SK-N-SH (cell line): ENCODE measurements at regions not wholly inside any gene's neighbourhood (a gene's known extent, or its start where the extent isn't known, plus 50 kb on each side); places are given as distances from the start of the nearest gene placed in this dataset.

Experiments
- CTCF ChIA-PET: fragments of 300-600, 350-600 bp; formaldehyde crosslinking; extraction: SDS; loops from one replicate; lab custom pipeline; 2021; lab: Yijun Ruan, JAX
- POLR2A ChIA-PET: fragments of 350-600 bp; sonication (Branson Sonifier 250); formaldehyde crosslinking; extraction: SDS; loops from one replicate; lab custom pipeline; 2020; ENCODE audit warnings: antibody characterized with exemption, inconsistent platforms; lab: Yijun Ruan, JAX
- DNase-seq: peaks from one replicate; pipeline ENCODE4 v3.0.0; 2012
- H2AFZ ChIP-seq: fragments of 200-600 bp; sonication (generic); 2 replicates; pipeline ENCODE4 v1.8.1; 2016; ENCODE audit warnings: antibody characterized with exemption, mild to moderate bottlenecking, low read depth
- H3F3A ChIP-seq: fragments of 200-600 bp; sonication (generic); replicated peaks from 2 replicates; pipeline ENCODE3; 2016; ENCODE audit warnings: antibody characterized with exemption, mild to moderate bottlenecking; ENCODE audit not compliant: insufficient read depth
- H3K27ac ChIP-seq, 2 experiments: fragments of 200-500 bp in 1 of 2; fragments of 200-600 bp in 1 of 2; sonication (Bioruptor generic) in 1 of 2; sonication (generic), shearing (Covaris generic) in 1 of 2; 2 replicates each; pipeline versions ENCODE4 v1.5.1 to v1.6.1; 2014 to 2016; ENCODE audit warnings: low read depth in 2 of 2, inconsistent platforms in 1 of 2, low read length in 1 of 2, mild to moderate bottlenecking in 1 of 2, mixed read lengths in 1 of 2
- H3K27me3 ChIP-seq: fragments of 200-600 bp; sonication (generic), shearing (Covaris generic); 2 replicates; pipeline ENCODE4 v1.6.1; 2016; ENCODE audit warnings: mixed run types; ENCODE audit not compliant: insufficient read depth
- H3K36me3 ChIP-seq, 2 experiments: fragments of 200-500 bp in 1 of 2; fragments of 200-600 bp in 1 of 2; sonication (Bioruptor generic) in 1 of 2; sonication (generic) in 1 of 2; replicated peaks in 1 of 2; 2 replicates each; pipeline versions ENCODE3 to v1.5.1; 2014 to 2016; ENCODE audit warnings: low read length in 1 of 2, mild to moderate bottlenecking in 1 of 2; ENCODE audit not compliant: insufficient read depth in 2 of 2, control insufficient read depth in 1 of 2
- H3K4me1 ChIP-seq, 2 experiments: fragments of 200-500 bp in 1 of 2; fragments of 200-600 bp in 1 of 2; sonication (Bioruptor generic) in 1 of 2; sonication (generic), shearing (Covaris generic) in 1 of 2; 2 replicates each; pipeline versions ENCODE4 v1.5.1 to v1.6.1; 2014 to 2016; ENCODE audit warnings: low read depth in 1 of 2, low read length in 1 of 2, mixed run types in 1 of 2; ENCODE audit not compliant: insufficient read depth in 2 of 2, control insufficient read depth in 1 of 2
- H3K4me2 ChIP-seq: fragments of 200-600 bp; sonication (generic), shearing (Covaris generic); 2 replicates; pipeline ENCODE4 v1.6.1; 2017; ENCODE audit warnings: mixed run types
- H3K4me3 ChIP-seq, 2 experiments: fragments of 200-500 bp in 1 of 2; fragments of 200-600 bp in 1 of 2; sonication (Bioruptor generic) in 1 of 2; sonication (generic), shearing (Covaris generic) in 1 of 2; 2 replicates each; pipeline versions ENCODE4 v1.5.1 to v1.8.1; 2014 to 2016; ENCODE audit warnings: low read depth in 2 of 2, inconsistent platforms in 1 of 2, low read length in 1 of 2, mild to moderate bottlenecking in 1 of 2, mixed read lengths in 1 of 2, moderate library complexity in 1 of 2
- H3K79me2 ChIP-seq: fragments of 200-600 bp; sonication (generic); 2 replicates; pipeline ENCODE4 v1.8.1; 2017; ENCODE audit warnings: mild to moderate bottlenecking; ENCODE audit not compliant: insufficient read depth
- H3K9ac ChIP-seq: fragments of 200-600 bp; sonication (generic); 2 replicates; pipeline ENCODE4 v1.6.1; 2017; ENCODE audit warnings: mixed run types
- H3K9me2 ChIP-seq: fragments of 200-600 bp; sonication (generic); 2 replicates; pipeline ENCODE4 v1.6.1; 2017; ENCODE audit warnings: mixed run types
- H3K9me3 ChIP-seq: fragments of 200-600 bp; sonication (generic); 2 replicates; pipeline ENCODE4 v1.6.1; 2017; ENCODE audit warnings: mixed run types, mild to moderate bottlenecking, moderate library complexity
- H4K20me1 ChIP-seq: fragments of 200-600 bp; sonication (generic); 2 replicates; pipeline ENCODE4 v1.6.1; 2017; ENCODE audit warnings: mild to moderate bottlenecking, mixed run types; ENCODE audit not compliant: insufficient read depth
- CHD2 ChIP-seq: fragments of 150-350 bp; IDR thresholded peaks from 2 replicates; pipeline ENCODE4 v1.6.1; 2018; ENCODE audit warnings: low read length; ENCODE audit not compliant: partially characterized antibody
- CTCF ChIP-seq: fragments of 200-600 bp; sonication (generic); IDR thresholded peaks from 2 replicates; pipeline ENCODE4 v1.6.1; 2017; ENCODE audit warnings: antibody characterized with exemption, mild to moderate bottlenecking, moderate library complexity
- ELF1 ChIP-seq: IDR thresholded peaks from 2 replicates; pipeline ENCODE4 v1.4.0; 2012
- EP300 ChIP-seq, 2 experiments: IDR thresholded peaks; 2 replicates each; pipeline versions ENCODE4 v1.4.0 to v1.6.1; 2012; ENCODE audit warnings: borderline replicate concordance in 1 of 2, low read depth in 1 of 2, low read length in 1 of 2
- FOSL2 ChIP-seq: IDR thresholded peaks from 2 replicates; pipeline ENCODE4 v1.4.0; 2012; ENCODE audit warnings: low read depth, mild to moderate bottlenecking, moderate library complexity, borderline replicate concordance
- FOXJ3 ChIP-seq: sonication (generic); formaldehyde crosslinking; IDR thresholded peaks from 2 replicates; pipeline ENCODE4 v1.5.1; 2020; ENCODE audit warnings: mild to moderate bottlenecking, missing genetic modification reagents
- FOXM1 ChIP-seq: IDR thresholded peaks from 2 replicates; pipeline ENCODE4 v1.4.0; 2012; ENCODE audit warnings: low read depth, mild to moderate bottlenecking
- GABPA ChIP-seq: IDR thresholded peaks from 2 replicates; pipeline ENCODE4 v1.4.0; 2012; ENCODE audit warnings: low read depth, mild to moderate bottlenecking
- MEF2A ChIP-seq: IDR thresholded peaks from 2 replicates; pipeline ENCODE4 v1.4.0; 2012; ENCODE audit warnings: low read depth, borderline replicate concordance
- PBX3 ChIP-seq: IDR thresholded peaks from 2 replicates; pipeline ENCODE4; 2012
- RAD21 ChIP-seq: IDR thresholded peaks from 2 replicates; pipeline ENCODE4 v1.6.1; 2012; ENCODE audit warnings: mild to moderate bottlenecking, low read length
- REST ChIP-seq: IDR thresholded peaks from 2 replicates; pipeline ENCODE4 v1.6.1; 2012; ENCODE audit warnings: mild to moderate bottlenecking, low read depth, low read length, moderate library complexity
- RFX5 ChIP-seq: IDR thresholded peaks from 2 replicates; pipeline ENCODE4 v1.6.1; 2012; ENCODE audit warnings: mild to moderate bottlenecking, improper control_type of control experiment, low read length
- RXRA ChIP-seq: IDR thresholded peaks from 2 replicates; pipeline ENCODE4 v1.4.0; 2012; ENCODE audit warnings: low read depth, mild to moderate bottlenecking, borderline replicate concordance
- USF1 ChIP-seq: IDR thresholded peaks from 2 replicates; pipeline ENCODE4 v1.4.0; 2012; ENCODE audit warnings: low read depth, borderline replicate concordance
- USF2 ChIP-seq: fragments of 150-350 bp; IDR thresholded peaks from 2 replicates; pipeline ENCODE4 v1.6.1; 2017; ENCODE audit warnings: antibody characterized with exemption, low read length, low read depth, borderline replicate concordance
- ZBTB33 ChIP-seq: IDR thresholded peaks from 2 replicates; pipeline ENCODE4 v1.4.0; 2012; ENCODE audit warnings: low read depth, borderline replicate concordance
- WGBS: methylation state at CpG from one replicate; pipeline ENCODE4 v1.1.6; 2017; ENCODE audit warnings: low lambda C conversion rate; 5-methylcytosine and 5-hydroxymethylcytosine counted together

- no peak for TF ChIP-seq MEF2A
- no peak for TF ChIP-seq CHD2
- no peak for TF ChIP-seq RXRA
- TF ChIP-seq ELF1 = no peak
Measured at GRCh38 chr9:80375477-80375876, 803.7 kb downstream of the TLE4 start (continued).

GRCh38 chr9:80369641-80370040 lies 797.9 kb downstream of the TLE4 start:
- 16% methylated on average over 2 of the region's 2 CpGs for WGBS
- H3K27ac ChIP-seq = no peak overlapping the region
- H3K36me3 ChIP-seq = no peaks in the 10 kb centered on the region
- POLR2A ChIA-PET = no interaction called here
- no peak overlapping the region for H3K4me2 ChIP-seq
- H2AFZ ChIP-seq = no peak overlapping the region
- no peak for DNase-seq
- CTCF ChIA-PET = no interaction called here
- no peak overlapping the region for H3K9ac ChIP-seq
- H3K4me3 ChIP-seq = no peak overlapping the region
- no peaks in the 10 kb centered on the region for H3K27me3 ChIP-seq
- H3F3A ChIP-seq = no peaks in the 10 kb centered on the region
- H3K9me2 ChIP-seq = no peaks in the 10 kb centered on the region
- H4K20me1 ChIP-seq = no peaks in the 10 kb centered on the region
- H3K4me1 ChIP-seq = no peaks in the 10 kb centered on the region
- no peaks in the 10 kb centered on the region for H3K9me3 ChIP-seq
- TF ChIP-seq PBX3 = no peak
- H3K79me2 ChIP-seq = no peaks in the 10 kb centered on the region

- no peak overlapping the region for H2AFZ ChIP-seq
- H3K79me2 ChIP-seq = no peaks in the 10 kb centered on the region
- H3K4me1 ChIP-seq = no peaks in the 10 kb centered on the region
- no peak overlapping the region for H3K4me2 ChIP-seq
- H3K27ac ChIP-seq = no peak overlapping the region
- ChIA-PET POLR2A (no interaction called here), CTCF (no interaction called here)
- no peaks in the 10 kb centered on the region for H3K9me2 ChIP-seq
- 7% methylated on average over 2 of the region's 2 CpGs for WGBS
- H4K20me1 ChIP-seq = no peaks in the 10 kb centered on the region
- H3K27me3 ChIP-seq = no peaks in the 10 kb centered on the region
- H3K9me3 ChIP-seq = no peaks in the 10 kb centered on the region
- no peak for DNase-seq
- no peak overlapping the region for H3K4me3 ChIP-seq
- no peak overlapping the region for H3K9ac ChIP-seq
- no peaks in the 10 kb centered on the region for H3K36me3 ChIP-seq
- H3F3A ChIP-seq = no peaks in the 10 kb centered on the region
- TF ChIP-seq FOXM1 (no peak), RFX5 (no peak), RAD21 (no peak), REST (no peak), EP300 (IDR thresholded peaks at IDR 0.05; ENCODE audit: borderline replicate concordance in 1 of 2, low read depth in 1 of 2, low read length in 1 of 2) (no peak), GABPA (no peak), FOXJ3 (CRISPR knock-in tag) (no peak), ZBTB33 (no peak), USF1 (no peak), FOSL2 (no peak), USF2 (no peak), CTCF (no peak), ELF1 (no peak)
Measured at GRCh38 chr9:80366626-80367025, 794.9 kb downstream of the TLE4 start.
